Muscle of arm (tissue), 1 donor: ENCODE measurements at regions not wholly inside any gene's neighbourhood (a gene's known extent, or its start where the extent isn't known, plus 50 kb on each side); places are given as distances from the start of the nearest gene placed in this dataset.
"Not testable (repeated sequence)": the region's sequence is repeated elsewhere in the genome, so short reads cannot be mapped to it uniquely, and the experiment has no call there.

Experiments used
- DNase-seq: peaks from one replicate; pipeline ENCODE4 v3.0.0-alpha.2; 2013

- no peak for DNase-seq
Observed at GRCh38 chr4:97216046-97216445, 927.2 kb downstream of the STPG2 start.

DNA sequence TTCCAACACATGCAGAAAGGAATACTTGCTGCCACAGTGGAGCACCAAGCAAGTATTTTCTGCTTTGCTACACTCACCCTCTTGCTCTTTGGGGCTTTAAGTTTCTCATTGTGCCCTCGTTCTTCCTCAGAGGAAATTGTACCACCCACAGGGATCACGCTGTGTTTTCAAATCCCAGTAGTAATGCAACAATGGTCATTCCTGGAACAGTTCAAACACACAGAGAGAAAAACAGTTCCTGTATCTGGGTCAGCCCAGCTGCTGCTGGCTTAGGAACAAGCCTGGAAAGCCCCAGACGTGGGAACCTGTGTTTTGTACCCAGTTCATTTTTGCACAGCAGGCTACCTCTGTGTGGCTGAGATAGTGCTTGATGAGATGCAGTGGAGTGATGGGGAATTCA, 907.8 kb downstream of the STPG2 start:
- no peak for DNase-seq

- DNase-seq = no peak
Observed at GRCh38 chr4:97238956-97239666, 904.2 kb downstream of the STPG2 start.

- DNase-seq = no peak
Observed at GRCh38 chr4:97239667-97239997, 903.6 kb downstream of the STPG2 start.

DNA sequence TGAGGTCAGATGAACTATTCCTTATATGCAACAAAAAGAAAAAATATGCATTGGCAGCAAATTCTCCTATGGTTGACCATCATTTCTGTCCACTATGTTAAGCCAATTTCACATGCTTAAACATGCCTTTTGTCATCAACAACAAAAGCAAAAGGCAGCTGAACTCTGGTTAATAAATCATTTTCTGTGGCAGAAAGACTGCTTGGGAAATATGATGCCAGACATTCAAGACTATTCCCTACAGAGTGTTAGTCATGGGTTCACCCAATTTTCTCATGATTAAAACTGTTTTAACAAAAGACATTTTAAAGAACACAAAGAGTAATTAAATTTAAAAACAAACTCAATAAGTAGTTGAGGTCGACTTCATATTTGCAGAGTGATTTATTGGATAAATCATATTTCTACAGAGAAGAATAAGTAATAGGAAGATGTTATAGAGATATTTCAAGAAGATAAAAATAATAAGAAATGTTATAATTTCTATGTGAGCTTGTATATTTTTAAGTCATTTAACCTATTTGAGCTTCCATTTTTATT, 890.6 kb downstream of the STPG2 start:
- no peak for DNase-seq

DNA sequence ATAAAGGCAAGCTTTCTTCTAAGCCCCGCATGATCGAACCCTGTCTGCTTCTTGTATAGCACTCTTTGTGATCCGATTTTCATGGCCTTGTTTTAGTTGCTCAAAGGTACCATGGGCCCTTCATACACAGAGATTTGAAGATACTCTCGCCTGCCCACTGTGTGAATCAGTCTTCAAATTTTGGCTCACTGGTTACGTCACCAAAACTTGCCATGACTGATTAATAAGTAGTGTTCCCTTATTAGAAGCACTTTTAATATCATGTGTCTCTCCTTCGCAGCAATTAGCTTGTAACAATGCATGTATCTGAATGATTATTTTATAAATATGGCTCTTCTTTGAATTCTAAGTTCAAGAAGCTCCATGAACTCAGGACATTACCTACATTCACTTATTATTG, 880.5 kb downstream of the STPG2 start:
- DNase-seq = no peak

- no peak for DNase-seq
Observed at GRCh38 chr4:97270051-97270450, 873.2 kb downstream of the STPG2 start.

DNA sequence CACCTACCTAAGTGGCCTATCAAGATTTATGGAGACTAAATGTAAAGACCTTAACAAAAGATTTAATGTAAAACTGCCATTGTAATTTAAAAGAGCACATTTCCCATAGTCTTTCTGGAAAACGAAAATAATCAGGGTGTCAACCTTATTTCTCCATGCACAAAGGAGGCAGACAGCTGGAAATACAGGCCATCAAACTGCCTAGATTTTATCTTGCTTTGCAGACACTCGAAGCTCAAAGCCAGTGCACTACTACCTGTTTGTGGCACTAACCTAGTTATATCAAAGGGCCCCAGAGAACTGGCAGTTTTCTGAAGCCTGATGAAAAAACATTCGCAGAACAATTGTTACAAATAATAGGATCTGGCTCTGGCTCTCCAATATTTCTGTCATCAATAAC, 863.9 kb downstream of the STPG2 start:
- no peak for DNase-seq

DNA sequence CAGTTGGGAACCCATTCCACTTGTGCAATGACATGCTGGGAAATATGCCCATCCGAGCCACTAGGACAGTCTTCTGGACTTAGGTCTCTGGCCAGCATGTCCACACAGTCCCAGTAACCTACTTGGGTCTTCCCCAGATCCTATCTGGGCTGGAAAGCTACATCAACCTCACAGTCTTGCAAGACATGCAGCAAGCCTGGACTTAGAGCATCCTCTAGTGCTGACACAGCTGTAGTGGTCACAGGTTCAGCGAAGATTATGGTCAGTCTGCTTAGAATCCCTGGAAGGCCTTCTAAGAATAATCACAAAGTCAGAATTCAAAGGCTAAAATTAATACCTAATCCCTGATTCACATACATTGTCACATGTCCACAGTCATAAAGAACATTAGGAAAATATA, 842.7 kb downstream of the STPG2 start:
- no peak for DNase-seq

DNA sequence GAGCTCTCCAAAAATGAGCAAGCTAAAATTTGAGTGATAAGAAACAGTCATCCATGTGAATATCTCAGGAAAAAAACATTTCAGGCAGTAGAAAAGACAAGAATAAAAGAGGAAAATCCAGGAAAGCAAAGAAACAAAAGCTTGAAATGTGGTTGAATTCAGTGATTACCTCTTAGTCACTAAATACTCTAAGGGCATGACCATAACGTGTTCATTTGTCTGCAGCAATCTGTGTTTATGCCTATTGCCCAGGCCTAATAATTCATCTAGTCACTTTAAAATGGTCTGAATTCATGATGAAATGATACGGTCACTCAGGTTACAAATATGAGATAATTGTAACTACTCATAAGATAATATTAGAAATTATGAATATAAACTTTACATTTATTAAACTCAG, 837.9 kb downstream of the STPG2 start:
- DNase-seq = no peak

GRCh38 chr4:97309121-97309520, 834.2 kb downstream of the STPG2 start:
- no peak for DNase-seq

DNA sequence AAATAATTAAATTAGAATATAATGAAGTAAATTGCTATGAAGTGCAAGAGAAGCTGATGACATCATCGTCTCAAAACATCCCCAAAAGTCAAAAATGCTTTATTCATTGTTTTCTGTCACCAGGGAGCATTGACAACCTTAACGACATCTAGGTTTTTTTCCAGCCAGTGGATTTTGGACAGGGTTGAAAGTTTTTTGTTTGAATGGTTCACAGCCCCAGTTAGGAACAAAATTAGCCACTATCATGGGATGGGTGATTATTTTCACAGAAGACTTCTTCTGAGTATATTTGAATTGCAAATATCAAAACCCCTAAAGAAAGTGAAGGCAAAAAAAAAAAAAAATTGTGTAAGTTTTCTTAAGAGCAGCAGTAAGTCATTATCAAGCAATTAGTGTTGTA, 826.1 kb downstream of the STPG2 start:
- no peak for DNase-seq

DNA sequence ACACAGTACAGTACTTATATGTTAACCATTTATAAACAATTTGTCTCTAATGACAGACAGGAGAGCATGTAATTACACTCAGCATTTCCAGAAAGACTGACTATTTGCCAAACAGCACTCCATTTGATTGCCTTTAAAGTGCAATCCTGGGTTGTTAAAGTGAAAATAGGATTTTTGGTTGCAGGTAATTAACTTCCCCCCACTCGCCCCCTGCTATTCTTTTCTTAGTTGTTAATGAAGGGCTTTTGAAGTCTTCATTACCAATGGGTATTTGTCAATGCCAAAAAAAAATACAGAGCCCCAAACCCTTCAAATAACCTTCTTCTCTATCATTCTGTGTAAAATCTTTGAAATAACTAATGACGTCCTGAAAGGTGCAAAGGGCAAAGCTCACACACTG, 825.6 kb downstream of the STPG2 start:
- DNase-seq = no peak

DNA sequence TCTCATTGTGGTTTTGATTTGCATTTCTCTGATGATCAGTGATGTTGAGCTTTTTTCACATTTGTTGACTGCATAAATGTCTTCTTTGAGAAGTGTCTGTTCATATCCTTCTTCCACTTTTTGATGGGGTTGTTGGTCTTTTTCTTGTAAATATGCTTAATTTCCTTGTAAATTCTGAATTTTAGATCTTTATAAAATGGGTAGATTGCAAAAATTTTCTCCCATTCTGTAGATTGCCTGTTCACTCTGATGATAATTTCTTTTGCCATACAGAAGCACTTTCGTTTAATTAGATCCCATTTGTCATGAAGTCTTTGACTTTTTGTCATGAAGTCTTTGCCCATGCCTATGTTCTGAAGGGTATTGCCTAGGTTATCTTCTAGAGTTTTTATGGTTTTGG, 817.5 kb downstream of the STPG2 start:
- not testable (repeated sequence) for DNase-seq

- no peak for DNase-seq
Observed at GRCh38 chr4:97330917-97331316, 812.4 kb downstream of the STPG2 start.

DNA sequence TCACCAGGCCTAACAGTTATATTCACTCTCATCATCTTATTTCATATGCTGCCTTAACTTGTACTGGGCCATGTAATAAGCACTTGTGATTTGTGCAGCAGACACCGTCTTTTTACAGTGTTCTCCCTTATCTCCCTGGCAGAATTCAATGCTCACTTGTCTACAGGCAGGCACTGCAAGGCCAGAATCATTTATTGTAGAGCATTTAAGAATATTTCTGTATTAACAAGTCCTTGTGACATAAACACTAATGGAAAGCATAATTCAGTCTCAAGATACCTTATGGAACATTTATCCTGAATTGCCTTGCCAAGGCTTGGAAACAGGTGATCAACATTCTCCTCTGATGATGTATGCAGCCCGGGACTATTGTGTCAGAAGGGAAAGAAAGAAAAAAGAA, 808.9 kb downstream of the STPG2 start:
- no peak for DNase-seq

DNA sequence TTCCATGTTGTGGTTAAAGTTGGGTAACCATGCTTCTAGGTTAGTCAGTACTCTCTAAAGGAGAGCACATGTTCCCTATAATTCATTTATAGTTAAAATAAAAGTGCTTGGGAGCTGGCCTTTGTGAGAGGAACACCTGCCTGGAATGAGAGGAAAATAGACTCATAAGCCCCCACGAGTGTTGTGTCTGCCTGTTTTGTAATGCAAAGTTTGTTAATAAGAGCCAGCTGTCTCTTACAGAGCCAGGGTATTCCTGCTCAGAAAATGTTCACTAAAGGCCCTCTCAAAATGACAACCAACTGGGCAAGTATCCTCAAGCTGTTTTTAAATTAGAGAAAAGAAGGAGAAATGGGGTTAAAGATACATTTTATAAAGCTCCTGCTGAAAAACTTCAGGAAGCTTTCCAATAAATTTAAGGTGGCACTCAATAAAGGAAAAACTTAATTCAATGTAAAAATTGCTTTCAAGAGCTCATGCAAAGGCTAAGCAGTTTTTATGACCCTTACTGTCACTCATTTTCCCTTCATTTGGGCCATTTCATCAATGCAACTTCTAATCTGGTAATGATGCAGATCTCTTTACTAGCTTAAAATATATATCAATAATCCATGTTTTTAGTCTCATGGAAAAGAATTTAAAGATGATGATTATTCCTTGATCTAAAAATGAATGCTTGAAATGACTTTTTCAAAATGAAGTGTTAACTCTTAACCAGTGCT, 793.6 kb downstream of the STPG2 start:
- no peak for DNase-seq

GRCh38 chr4:97353876-97354275, 789.4 kb downstream of the STPG2 start:
- DNase-seq = no peak

DNA sequence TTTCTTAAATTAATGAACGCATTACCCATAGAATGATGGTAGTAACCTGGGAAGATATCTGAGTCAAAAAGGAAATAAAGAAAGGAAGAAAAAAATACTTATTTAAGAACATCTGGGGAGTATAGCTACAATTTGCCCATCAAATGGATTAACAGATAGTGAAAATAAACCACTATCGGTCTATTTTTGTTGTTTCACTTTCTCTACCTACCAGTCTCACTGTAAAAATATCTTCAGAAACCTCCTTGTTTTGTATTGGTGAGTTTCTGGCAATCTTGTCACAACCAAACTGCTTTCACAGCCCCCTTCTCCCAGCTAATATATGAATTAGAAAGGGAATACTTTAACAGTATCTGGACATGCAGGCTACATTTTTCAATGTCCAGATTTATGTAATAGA, 783.5 kb downstream of the STPG2 start:
- DNase-seq = no peak

GRCh38 chr4:97360733-97361132, 782.5 kb downstream of the STPG2 start:
- no peak for DNase-seq

DNA sequence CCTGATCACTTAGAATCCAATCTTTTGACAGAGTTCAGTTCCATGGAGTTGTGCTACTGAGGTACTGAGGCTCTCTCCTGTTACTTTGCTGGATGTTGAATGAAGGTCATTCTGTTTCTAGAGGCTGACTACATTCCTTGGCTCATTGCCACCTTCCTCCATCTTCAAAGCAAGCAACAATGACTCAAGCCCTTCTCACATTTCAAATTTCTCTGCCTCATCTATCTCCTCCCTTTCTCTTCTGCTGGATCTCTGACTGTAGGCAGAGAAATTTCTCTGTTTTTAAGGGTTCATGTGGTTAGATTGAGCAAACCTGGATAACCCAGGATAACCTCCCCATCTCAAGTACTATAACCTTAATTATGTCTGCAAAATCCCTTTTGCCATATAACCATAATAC, 775.4 kb downstream of the STPG2 start:
- no peak for DNase-seq

GRCh38 chr4:97370568-97370967, 772.7 kb downstream of the STPG2 start:
- no peak for DNase-seq

- no peak for DNase-seq
Observed at GRCh38 chr4:97374526-97374925, 768.8 kb downstream of the STPG2 start.

DNA sequence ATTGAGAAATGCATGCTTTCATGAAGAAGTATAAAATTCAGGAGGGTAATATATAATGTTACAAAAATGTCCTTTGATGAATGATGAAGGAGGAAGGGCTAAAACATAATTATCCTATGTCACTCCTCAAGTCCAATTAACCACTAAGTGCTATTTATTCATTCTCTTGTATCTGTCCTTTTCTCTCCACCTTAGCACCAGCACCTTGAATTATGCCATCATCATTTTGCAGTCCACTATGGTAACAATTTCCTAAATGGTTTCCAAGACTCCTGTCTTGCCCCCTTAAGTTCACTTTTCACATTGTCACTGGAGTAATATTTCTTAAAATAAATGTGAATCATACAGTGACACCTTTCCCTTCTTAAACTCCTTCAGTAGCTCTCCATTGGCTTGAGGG, 756.3 kb downstream of the STPG2 start:
- no peak for DNase-seq
